ENCODE measurements at regions not wholly inside any gene's neighbourhood (a gene's known extent, or its start where the extent isn't known, plus 50 kb on each side); places are given as distances from the start of the nearest gene placed in this dataset.

DNA sequence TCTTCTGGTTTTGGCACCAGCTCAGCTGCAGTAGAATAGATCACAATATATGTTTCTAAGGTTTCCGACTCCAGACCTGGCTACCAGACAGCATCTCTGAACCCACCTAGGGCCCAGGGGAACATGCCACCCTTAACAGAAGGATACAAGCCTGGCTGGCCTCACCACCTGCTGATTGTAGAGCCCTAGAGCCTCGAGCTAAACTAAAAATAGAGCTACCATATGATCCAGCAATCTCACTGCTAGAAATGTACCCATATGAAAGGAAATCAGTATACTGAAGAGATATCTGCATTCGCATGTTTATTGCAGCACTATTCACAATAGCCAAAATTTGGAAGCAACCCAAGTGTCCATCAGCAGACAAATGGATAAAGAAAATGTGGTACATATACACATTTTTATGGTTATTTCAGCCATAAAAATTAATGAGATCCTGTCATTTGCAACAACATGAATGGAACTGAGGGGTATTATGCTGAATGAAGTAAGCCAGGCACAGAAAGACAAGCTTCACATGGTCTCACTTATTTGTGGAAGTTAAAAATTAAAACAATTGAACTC is 242.4 kb upstream of the SLC39A10 start:
- no peak overlapping the region for H4K5ac ChIP-seq (ENCODE audit: insufficient read length, low read depth, low read length)
- no peak overlapping the region for H2BK5ac ChIP-seq (ENCODE audit: low read depth, low read length)
- H3K4me3 ChIP-seq (ENCODE audit: extremely low read depth in 1 of 4, insufficient read depth in 2 of 4, low read depth in 3 of 4, low read length in 4 of 4), result no peak overlapping the region
- no peak overlapping the region for H2AFZ ChIP-seq (ENCODE audit: low read length)
- no peaks in the 10 kb centered on the region for H3K9me3 ChIP-seq (ENCODE audit: insufficient read depth in 2 of 2, low read depth in 1 of 2, low read length in 1 of 2)
- H3K36me3 ChIP-seq (ENCODE audit: control insufficient read depth in 2 of 4, insufficient read depth in 4 of 4, low read length in 3 of 4), result no peaks in the 10 kb centered on the region
- H3K79me1 ChIP-seq (ENCODE audit: low read depth, low read length), result no peaks in the 10 kb centered on the region
- H2BK15ac ChIP-seq (ENCODE audit: low read length), result no peak overlapping the region
- no peak overlapping the region for H3K4me2 ChIP-seq (ENCODE audit: insufficient read depth in 1 of 2, low read depth in 2 of 2, low read length in 2 of 2)
- no peak overlapping the region for H2BK12ac ChIP-seq (ENCODE audit: low read depth, low read length)
- ChIA-PET POLR2A (ENCODE audit: partially characterized antibody) (no interaction called here), CTCF (ENCODE audit: partially characterized antibody) (interaction anchor here (0.9 to 1.3 kb wide), 3 partner anchors 15 to 280 kb away, joined by 3 to 4 read pairs (median 3); no protein-coding TSS in a partner anchor)
- H2BK120ac ChIP-seq (replicated peaks; ENCODE audit: low read depth, low read length), result no peak overlapping the region
- H3K27ac ChIP-seq (ENCODE audit: low read depth, low read length), result no peak overlapping the region
- H3K14ac ChIP-seq (ENCODE audit: insufficient read length), result no peak overlapping the region
- H3K18ac ChIP-seq (ENCODE audit: extremely low read depth, low read length), result peak overlapping the region; percentile 9; the same call in 1 of the 2 replicates
- no peak overlapping the region for H3K56ac ChIP-seq (replicated peaks; ENCODE audit: insufficient read length, low read depth, low read length)
- no peak overlapping the region for H4K8ac ChIP-seq (ENCODE audit: extremely low read depth, insufficient read depth, low read length)
- H4K20me1 ChIP-seq (replicated peaks in 1 of 2; ENCODE audit: control insufficient read depth in 1 of 2, insufficient read depth in 2 of 2, low read length in 2 of 2), result no peaks in the 10 kb centered on the region
- H3K23ac ChIP-seq (ENCODE audit: insufficient read length), result no peak overlapping the region
- no peak for FAIRE-seq
- no peak overlapping the region for H2BK20ac ChIP-seq (ENCODE audit: low read length)
- no peak overlapping the region for H4K91ac ChIP-seq (replicated peaks; ENCODE audit: insufficient read length, low read length)
- H2AK5ac ChIP-seq (ENCODE audit: low read depth, low read length), result no peak overlapping the region
- no peak for DNase-seq (ENCODE audit: low read depth in 1 of 2, low spot score in 2 of 2)
- H3K27me3 ChIP-seq (replicated peaks in 1 of 4; ENCODE audit: control insufficient read depth in 3 of 4, extremely low read depth in 1 of 4, insufficient read depth in 3 of 4, low read length in 3 of 4), result no peaks in the 10 kb centered on the region
- 93% methylated on average over 3 of the region's 3 CpGs; no CpG with 5 or more reads in 1 of the 2 experiments for WGBS, 2 experiments (ENCODE audit: extremely low coverage in 1 of 2, insufficient coverage in 1 of 2, insufficient read length in 1 of 2, insufficient replicate concordance in 2 of 2, low coverage in 1 of 2, low lambda C conversion rate in 2 of 2, missing lambda C conversion rate in 1 of 2)
- H3K79me2 ChIP-seq (ENCODE audit: control insufficient read depth in 1 of 2, insufficient read depth in 2 of 2, low read length in 2 of 2), result no peaks in the 10 kb centered on the region
- no peak overlapping the region for H3K4ac ChIP-seq (replicated peaks; ENCODE audit: insufficient read length, low read depth, low read length)
- no peak overlapping the region for H3K9ac ChIP-seq (replicated peaks in 1 of 4; ENCODE audit: extremely low read depth in 1 of 4, low read depth in 3 of 4, low read length in 3 of 4)
- H3K23me2 ChIP-seq (ENCODE audit: low read depth, low read length), result no peaks in the 10 kb centered on the region
- TF ChIP-seq, protein P1, sequence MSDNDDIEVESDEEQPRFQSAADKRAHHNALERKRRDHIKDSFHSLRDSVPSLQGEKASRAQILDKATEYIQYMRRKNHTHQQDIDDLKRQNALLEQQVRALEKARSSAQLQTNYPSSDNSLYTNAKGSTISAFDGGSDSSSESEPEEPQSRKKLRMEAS (IDR thresholded peaks at IDR 0.05), result no peak
- TF ChIP-seq POLR2AphosphoS5 (IDR thresholded peaks at IDR 0.05; ENCODE audit: low read depth, low read length), result no peak
- no peak for TF ChIP-seq JUND (IDR thresholded peaks at IDR 0.05; ENCODE audit: low read length)
- TF ChIP-seq NANOG (IDR thresholded peaks at IDR 0.05; ENCODE audit: insufficient read depth, low read depth, low read length, poor library complexity, severe bottlenecking), result no peak
- TF ChIP-seq ZNF274 (IDR thresholded peaks at IDR 0.05; ENCODE audit: borderline replicate concordance, extremely low read depth, low read length), result no peak
- TF ChIP-seq CTBP2 (IDR thresholded peaks at IDR 0.05; ENCODE audit: borderline replicate concordance, insufficient read depth, insufficient read length, low read length), result no peak
- no peak for TF ChIP-seq EP300 (IDR thresholded peaks at IDR 0.05; ENCODE audit: borderline replicate concordance in 1 of 2, low read depth in 2 of 2, low read length in 2 of 2)
- no peak for TF ChIP-seq JUN (IDR thresholded peaks at IDR 0.05; ENCODE audit: low read depth, low read length)
- TF ChIP-seq TAF1 (IDR thresholded peaks at IDR 0.05; ENCODE audit: low read depth, low read length), result no peak
- TF ChIP-seq RNF2 (IDR thresholded peaks at IDR 0.05; ENCODE audit: borderline replicate concordance, low read depth, low read length, missing control alignments, poor library complexity, severe bottlenecking), result no peak
- TF ChIP-seq SIN3A (conservative IDR thresholded peaks at IDR 0.05 in 1 of 2, IDR thresholded peaks at IDR 0.05 in 1 of 2; ENCODE audit: low read depth in 1 of 2, low read length in 2 of 2), result no peak
- H3K4me1 ChIP-seq (replicated peaks in 1 of 4; ENCODE audit: control insufficient read depth in 3 of 4, insufficient read depth in 4 of 4, low read length in 3 of 4), result peaks cover 0 to 5% (median 2%) of the 10 kb centered on the region in 4 experiments; a peak in 2 of 7 replicates
